ENCODE measurements at regions not wholly inside any gene's neighbourhood (a gene's known extent, or its start where the extent isn't known, plus 50 kb on each side); places are given as distances from the start of the nearest gene placed in this dataset.

GRCh38 chr2:192286093-192286701 is 91.5 kb upstream of the TMEFF2 start:
- Histone ChIP-seq H3K9me3 (ENCODE audit: control insufficient read depth, low read length) (no peaks in the 10 kb centered on the region), H3K4me3 (ENCODE audit: low read length) (no peak overlapping the region), H3K9ac (ENCODE audit: low read length) (no peak overlapping the region), H3K27me3 (replicated peaks; ENCODE audit: control insufficient read depth, insufficient read depth, low read length) (no peaks in the 10 kb centered on the region), H3K36me3 (ENCODE audit: control insufficient read depth, insufficient read depth, low read length, severe bottlenecking) (no peaks in the 10 kb centered on the region), H3K4me1 (ENCODE audit: control insufficient read depth, insufficient read depth, low read length) (no peaks in the 10 kb centered on the region)
- peak; percentile 68 for DNase-seq (ENCODE audit: low read depth)

GRCh38 chr2:192283450-192283849 is 88.7 kb upstream of the TMEFF2 start:
- Histone ChIP-seq H3K4me3 (ENCODE audit: low read length) (no peak overlapping the region), H3K4me1 (ENCODE audit: control insufficient read depth, insufficient read depth, low read length) (no peaks in the 10 kb centered on the region), H3K9ac (ENCODE audit: low read length) (no peak overlapping the region), H3K27me3 (replicated peaks; ENCODE audit: control insufficient read depth, insufficient read depth, low read length) (no peaks in the 10 kb centered on the region), H3K36me3 (ENCODE audit: control insufficient read depth, insufficient read depth, low read length, severe bottlenecking) (no peaks in the 10 kb centered on the region), H3K9me3 (ENCODE audit: control insufficient read depth, low read length) (no peaks in the 10 kb centered on the region)
- DNase-seq (ENCODE audit: low read depth): no peak

GRCh38 chr2:192278701-192279100 is 84.0 kb upstream of the TMEFF2 start:
- H3K36me3 ChIP-seq (ENCODE audit: control insufficient read depth, insufficient read depth, low read length, severe bottlenecking): no peaks in the 10 kb centered on the region
- no peaks in the 10 kb centered on the region for H3K9me3 ChIP-seq (ENCODE audit: control insufficient read depth, low read length)
- H3K9ac ChIP-seq (ENCODE audit: low read length): no peak overlapping the region
- no peaks in the 10 kb centered on the region for H3K27me3 ChIP-seq (replicated peaks; ENCODE audit: control insufficient read depth, insufficient read depth, low read length)
- no peak for DNase-seq (ENCODE audit: low read depth)
- no peaks in the 10 kb centered on the region for H3K4me1 ChIP-seq (ENCODE audit: control insufficient read depth, insufficient read depth, low read length)
- H3K4me3 ChIP-seq (ENCODE audit: low read length): no peak overlapping the region

GRCh38 chr2:192277494-192278109 is 82.9 kb upstream of the TMEFF2 start:
- no peak overlapping the region for H3K9ac ChIP-seq (ENCODE audit: low read length)
- H3K4me3 ChIP-seq (ENCODE audit: low read length): no peak overlapping the region
- DNase-seq (ENCODE audit: low read depth): no peak
- H3K27me3 ChIP-seq (replicated peaks; ENCODE audit: control insufficient read depth, insufficient read depth, low read length): no peaks in the 10 kb centered on the region
- no peaks in the 10 kb centered on the region for H3K9me3 ChIP-seq (ENCODE audit: control insufficient read depth, low read length)
- no peaks in the 10 kb centered on the region for H3K4me1 ChIP-seq (ENCODE audit: control insufficient read depth, insufficient read depth, low read length)
- H3K36me3 ChIP-seq (ENCODE audit: control insufficient read depth, insufficient read depth, low read length, severe bottlenecking): no peaks in the 10 kb centered on the region

- Histone ChIP-seq H3K27me3 (replicated peaks; ENCODE audit: control insufficient read depth, insufficient read depth, low read length) (no peaks in the 10 kb centered on the region), H3K4me1 (ENCODE audit: control insufficient read depth, insufficient read depth, low read length) (no peaks in the 10 kb centered on the region), H3K4me3 (ENCODE audit: low read length) (no peak overlapping the region), H3K9me3 (ENCODE audit: control insufficient read depth, low read length) (no peaks in the 10 kb centered on the region), H3K36me3 (ENCODE audit: control insufficient read depth, insufficient read depth, low read length, severe bottlenecking) (no peaks in the 10 kb centered on the region), H3K9ac (ENCODE audit: low read length) (no peak overlapping the region)
- no peak for DNase-seq (ENCODE audit: low read depth)
Measured at GRCh38 chr2:192275632-192276031, 80.9 kb upstream of the TMEFF2 start.

- DNase-seq (ENCODE audit: low read depth): peak; percentile 88
- no peaks in the 10 kb centered on the region for H3K9me3 ChIP-seq (ENCODE audit: control insufficient read depth, low read length)
- peaks cover 27% of the 10 kb centered on the region for H3K4me1 ChIP-seq (ENCODE audit: control insufficient read depth, insufficient read depth, low read length)
- H3K36me3 ChIP-seq (ENCODE audit: control insufficient read depth, insufficient read depth, low read length, severe bottlenecking): no peaks in the 10 kb centered on the region
- peak overlapping the region; percentile 12 for H3K4me3 ChIP-seq (ENCODE audit: low read length)
- H3K27me3 ChIP-seq (replicated peaks; ENCODE audit: control insufficient read depth, insufficient read depth, low read length): no peaks in the 10 kb centered on the region
- peak overlapping the region; percentile 19 for H3K9ac ChIP-seq (ENCODE audit: low read length)
Measured at GRCh38 chr2:192267484-192267883, 72.8 kb upstream of the TMEFF2 start.

GRCh38 chr2:192265751-192266150 is 71.0 kb upstream of the TMEFF2 start:
- no peak for DNase-seq (ENCODE audit: low read depth)
- Histone ChIP-seq H3K9me3 (ENCODE audit: control insufficient read depth, low read length) (no peaks in the 10 kb centered on the region), H3K27me3 (replicated peaks; ENCODE audit: control insufficient read depth, insufficient read depth, low read length) (no peaks in the 10 kb centered on the region), H3K4me1 (ENCODE audit: control insufficient read depth, insufficient read depth, low read length) (peaks cover 27% of the 10 kb centered on the region), H3K36me3 (ENCODE audit: control insufficient read depth, insufficient read depth, low read length, severe bottlenecking) (no peaks in the 10 kb centered on the region), H3K9ac (ENCODE audit: low read length) (no peak overlapping the region), H3K4me3 (ENCODE audit: low read length) (no peak overlapping the region)

GRCh38 chr2:192254444-192254843 is 59.7 kb upstream of the TMEFF2 start:
- H3K4me3 ChIP-seq (ENCODE audit: low read length): no peak overlapping the region
- no peak overlapping the region for H3K9ac ChIP-seq (ENCODE audit: low read length)
- no peaks in the 10 kb centered on the region for H3K36me3 ChIP-seq (ENCODE audit: control insufficient read depth, insufficient read depth, low read length, severe bottlenecking)
- H3K4me1 ChIP-seq (ENCODE audit: control insufficient read depth, insufficient read depth, low read length): no peaks in the 10 kb centered on the region
- no peak for DNase-seq (ENCODE audit: low read depth)
- no peaks in the 10 kb centered on the region for H3K9me3 ChIP-seq (ENCODE audit: control insufficient read depth, low read length)
- no peaks in the 10 kb centered on the region for H3K27me3 ChIP-seq (replicated peaks; ENCODE audit: control insufficient read depth, insufficient read depth, low read length)

- H3K4me3 ChIP-seq (ENCODE audit: low read length): no peak overlapping the region
- no peaks in the 10 kb centered on the region for H3K27me3 ChIP-seq (replicated peaks; ENCODE audit: control insufficient read depth, insufficient read depth, low read length)
- no peak overlapping the region for H3K9ac ChIP-seq (ENCODE audit: low read length)
- DNase-seq (ENCODE audit: low read depth): no peak
- no peaks in the 10 kb centered on the region for H3K36me3 ChIP-seq (ENCODE audit: control insufficient read depth, insufficient read depth, low read length, severe bottlenecking)
- no peaks in the 10 kb centered on the region for H3K4me1 ChIP-seq (ENCODE audit: control insufficient read depth, insufficient read depth, low read length)
- no peaks in the 10 kb centered on the region for H3K9me3 ChIP-seq (ENCODE audit: control insufficient read depth, low read length)
Measured at GRCh38 chr2:192253692-192254091, 59.0 kb upstream of the TMEFF2 start.

GRCh38 chr2:192250961-192251360 is 56.2 kb upstream of the TMEFF2 start:
- no peak for DNase-seq (ENCODE audit: low read depth)
- H3K27me3 ChIP-seq (replicated peaks; ENCODE audit: control insufficient read depth, insufficient read depth, low read length): no peaks in the 10 kb centered on the region
- H3K9me3 ChIP-seq (ENCODE audit: control insufficient read depth, low read length): no peaks in the 10 kb centered on the region
- no peak overlapping the region for H3K4me3 ChIP-seq (ENCODE audit: low read length)
- no peaks in the 10 kb centered on the region for H3K36me3 ChIP-seq (ENCODE audit: control insufficient read depth, insufficient read depth, low read length, severe bottlenecking)
- no peak overlapping the region for H3K9ac ChIP-seq (ENCODE audit: low read length)
- H3K4me1 ChIP-seq (ENCODE audit: control insufficient read depth, insufficient read depth, low read length): peaks cover 8% of the 10 kb centered on the region

GRCh38 chr2:192247456-192247855 is 52.7 kb upstream of the TMEFF2 start:
- no peak overlapping the region for H3K9ac ChIP-seq (ENCODE audit: low read length)
- peak; percentile 35 for DNase-seq (ENCODE audit: low read depth)

GRCh38 chr2:192246297-192246696 is 51.6 kb upstream of the TMEFF2 start:
- Histone ChIP-seq H3K27me3 (replicated peaks; ENCODE audit: control insufficient read depth, insufficient read depth, low read length) (no peaks in the 10 kb centered on the region), H3K4me1 (ENCODE audit: control insufficient read depth, insufficient read depth, low read length) (peaks cover 10% of the 10 kb centered on the region), H3K9me3 (ENCODE audit: control insufficient read depth, low read length) (no peaks in the 10 kb centered on the region), H3K36me3 (ENCODE audit: control insufficient read depth, insufficient read depth, low read length, severe bottlenecking) (no peaks in the 10 kb centered on the region), H3K4me3 (ENCODE audit: low read length) (no peak overlapping the region), H3K9ac (ENCODE audit: low read length) (no peak overlapping the region)
- no peak for DNase-seq (ENCODE audit: low read depth)

More at GRCh38 chr2:192247456-192247855, 52.7 kb upstream of the TMEFF2 start:
- Histone ChIP-seq H3K4me3 (ENCODE audit: low read length) (no peak overlapping the region), H3K36me3 (ENCODE audit: control insufficient read depth, insufficient read depth, low read length, severe bottlenecking) (no peaks in the 10 kb centered on the region), H3K27me3 (replicated peaks; ENCODE audit: control insufficient read depth, insufficient read depth, low read length) (no peaks in the 10 kb centered on the region), H3K4me1 (ENCODE audit: control insufficient read depth, insufficient read depth, low read length) (peaks cover 10% of the 10 kb centered on the region), H3K9me3 (ENCODE audit: control insufficient read depth, low read length) (no peaks in the 10 kb centered on the region)
